ENCODE measurements at regions not wholly inside any gene's neighbourhood (a gene's known extent, or its start where the extent isn't known, plus 50 kb on each side); places are given as distances from the start of the nearest gene placed in this dataset.

- FAIRE-seq (no peak), DNase-seq (ENCODE audit: low read depth) (no peak)
- no peak for TF ChIP-seq CTCF (IDR thresholded peaks at IDR 0.05; ENCODE audit: insufficient read depth, low read length, severe bottlenecking)
- H3K27me3 ChIP-seq (ENCODE audit: control insufficient read depth, insufficient read depth, low read length): no peaks in the 10 kb centered on the region
- H3K4me3 ChIP-seq (ENCODE audit: low read depth, low read length): no peak overlapping the region
- H3K36me3 ChIP-seq (ENCODE audit: control insufficient read depth, insufficient read depth, low read length): no peaks in the 10 kb centered on the region
These were observed 162.7 kb upstream of the ITGB1 start for GRCh38 chr10:33120700-33121099.

GRCh38 chr10:33120275-33120674 lies 162.2 kb upstream of the ITGB1 start:
- no peak for DNase-seq (ENCODE audit: low read depth)
- no peak for FAIRE-seq
- TF ChIP-seq CTCF (IDR thresholded peaks at IDR 0.05; ENCODE audit: insufficient read depth, low read length, severe bottlenecking): no peak
- Histone ChIP-seq H3K36me3 (ENCODE audit: control insufficient read depth, insufficient read depth, low read length) (no peaks in the 10 kb centered on the region), H3K4me3 (ENCODE audit: low read depth, low read length) (no peak overlapping the region), H3K27me3 (ENCODE audit: control insufficient read depth, insufficient read depth, low read length) (no peaks in the 10 kb centered on the region)

DNA sequence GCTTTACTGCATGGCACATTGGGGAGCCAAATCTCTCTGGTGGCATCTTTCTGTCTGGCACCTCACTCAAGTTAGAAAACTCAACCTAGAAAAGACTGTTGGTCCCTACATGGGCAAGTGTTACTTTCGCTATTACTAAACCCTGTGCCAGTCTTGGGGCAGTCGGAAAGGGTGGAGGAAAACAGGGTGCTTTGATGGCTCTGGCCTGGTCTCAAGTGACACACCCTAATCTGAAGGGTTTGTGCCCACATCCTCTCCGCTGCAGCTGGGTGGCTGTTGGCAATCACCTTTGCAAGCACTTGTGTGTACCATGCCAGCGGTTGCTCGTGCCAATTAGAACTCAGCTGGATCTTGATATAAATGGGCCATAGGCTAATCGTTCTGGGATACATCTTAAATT lies 159.8 kb upstream of the ITGB1 start:
- no peaks in the 10 kb centered on the region for H3K27me3 ChIP-seq (ENCODE audit: control insufficient read depth, insufficient read depth, low read length)
- no peak overlapping the region for H3K4me3 ChIP-seq (ENCODE audit: low read depth, low read length)
- DNase-seq (ENCODE audit: low read depth): no peak
- TF ChIP-seq CTCF (IDR thresholded peaks at IDR 0.05; ENCODE audit: insufficient read depth, low read length, severe bottlenecking): no peak
- no peak for FAIRE-seq
- no peaks in the 10 kb centered on the region for H3K36me3 ChIP-seq (ENCODE audit: control insufficient read depth, insufficient read depth, low read length)

DNA sequence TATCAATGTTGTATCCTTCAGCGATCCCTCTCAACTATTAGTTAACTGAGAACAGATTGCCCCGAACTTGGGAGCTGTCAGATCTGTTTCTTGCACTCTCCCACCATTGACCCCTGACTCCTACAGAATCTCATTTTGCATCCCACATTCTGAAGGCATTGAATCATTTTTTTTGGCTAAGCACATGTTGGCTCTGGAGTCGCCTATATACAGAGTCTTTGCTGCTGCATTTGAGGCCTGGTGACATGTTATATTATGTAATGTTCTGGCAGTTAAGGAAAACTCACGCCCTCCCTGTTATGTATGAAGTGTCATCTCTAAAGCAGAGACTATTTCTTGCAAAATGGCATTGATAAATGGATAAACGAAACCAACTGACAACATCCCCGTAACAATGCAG lies 159.2 kb upstream of the ITGB1 start:
- FAIRE-seq: no peak
- Histone ChIP-seq H3K4me3 (ENCODE audit: low read depth, low read length) (no peak overlapping the region), H3K36me3 (ENCODE audit: control insufficient read depth, insufficient read depth, low read length) (no peaks in the 10 kb centered on the region), H3K27me3 (ENCODE audit: control insufficient read depth, insufficient read depth, low read length) (no peaks in the 10 kb centered on the region)
- DNase-seq (ENCODE audit: low read depth): no peak
- no peak for TF ChIP-seq CTCF (IDR thresholded peaks at IDR 0.05; ENCODE audit: insufficient read depth, low read length, severe bottlenecking)

- no peak for FAIRE-seq
- peak; percentile 56 for TF ChIP-seq CTCF (IDR thresholded peaks at IDR 0.05; ENCODE audit: insufficient read depth, low read length, severe bottlenecking)
- no peaks in the 10 kb centered on the region for H3K27me3 ChIP-seq (ENCODE audit: control insufficient read depth, insufficient read depth, low read length)
- peak; percentile 75 for DNase-seq (ENCODE audit: low read depth)
- no peak overlapping the region for H3K4me3 ChIP-seq (ENCODE audit: low read depth, low read length)
- H3K36me3 ChIP-seq (ENCODE audit: control insufficient read depth, insufficient read depth, low read length): no peaks in the 10 kb centered on the region
These were observed 158.0 kb upstream of the ITGB1 start for GRCh38 chr10:33115738-33116719.
